ENCODE measurements at regions not wholly inside any gene's neighbourhood (a gene's known extent, or its start where the extent isn't known, plus 50 kb on each side); places are given as distances from the start of the nearest gene placed in this dataset.

- ATAC-seq (ENCODE audit: insufficient read depth, low read depth) = no peak
- TF ChIP-seq EZH2 (IDR thresholded peaks at IDR 0.05; ENCODE audit: borderline replicate concordance, low read depth, low read length, severe bottlenecking) (no peak), CTCF (IDR thresholded peaks at IDR 0.05; ENCODE audit: borderline replicate concordance, extremely low read depth, low read length, poor library complexity, severe bottlenecking) (no peak)
- no peak overlapping the region for H3K9ac ChIP-seq (ENCODE audit: low read depth, low read length)
Measured at GRCh38 chr14:51431741-51432140, 191.7 kb downstream of the TMX1 start.

GRCh38 chr14:51432302-51432948 lies 192.4 kb downstream of the TMX1 start:
- H3K27me3 ChIP-seq (ENCODE audit: insufficient read depth, low read length, poor library complexity) = no peaks in the 10 kb centered on the region
- no peaks in the 10 kb centered on the region for H3K4me1 ChIP-seq (ENCODE audit: insufficient read depth, low read length)
- TF ChIP-seq CTCF (IDR thresholded peaks at IDR 0.05; ENCODE audit: borderline replicate concordance, extremely low read depth, low read length, poor library complexity, severe bottlenecking) (no peak), EZH2 (IDR thresholded peaks at IDR 0.05; ENCODE audit: borderline replicate concordance, low read depth, low read length, severe bottlenecking) (no peak)
- ATAC-seq (ENCODE audit: insufficient read depth, low read depth) (no peak), DNase-seq (no peak)
- H3K4me3 ChIP-seq (ENCODE audit: low read depth in 1 of 2, low read length in 2 of 2) = no peak overlapping the region
- no peak overlapping the region for H3K27ac ChIP-seq (ENCODE audit: low read length)
- H3K36me3 ChIP-seq (ENCODE audit: insufficient read depth, low read length) = no peaks in the 10 kb centered on the region
- no peak overlapping the region for H3K4me2 ChIP-seq (ENCODE audit: insufficient read depth, low read length)
- no peaks in the 10 kb centered on the region for H3K79me2 ChIP-seq (ENCODE audit: insufficient read depth, low read length)
- H3K9me3 ChIP-seq (ENCODE audit: insufficient read depth, low read length, severe bottlenecking) = no peaks in the 10 kb centered on the region
- H2AFZ ChIP-seq (ENCODE audit: low read depth, low read length) = no peak overlapping the region
- H3K9ac ChIP-seq (ENCODE audit: low read depth, low read length) = no peak overlapping the region
- no peaks in the 10 kb centered on the region for H4K20me1 ChIP-seq (ENCODE audit: insufficient read depth, low read length)

More at GRCh38 chr14:51431741-51432140, 191.7 kb downstream of the TMX1 start:
- H3K4me1 ChIP-seq (ENCODE audit: insufficient read depth, low read length) = no peaks in the 10 kb centered on the region
- no peak overlapping the region for H3K27ac ChIP-seq (ENCODE audit: low read length)
- no peaks in the 10 kb centered on the region for H4K20me1 ChIP-seq (ENCODE audit: insufficient read depth, low read length)
- H3K4me3 ChIP-seq (ENCODE audit: low read depth in 1 of 2, low read length in 2 of 2) = no peak overlapping the region
- H3K4me2 ChIP-seq (ENCODE audit: insufficient read depth, low read length) = no peak overlapping the region
- H2AFZ ChIP-seq (ENCODE audit: low read depth, low read length) = no peak overlapping the region
- no peak for DNase-seq
- no peaks in the 10 kb centered on the region for H3K79me2 ChIP-seq (ENCODE audit: insufficient read depth, low read length)
- H3K9me3 ChIP-seq (ENCODE audit: insufficient read depth, low read length, severe bottlenecking) = no peaks in the 10 kb centered on the region
- H3K27me3 ChIP-seq (ENCODE audit: insufficient read depth, low read length, poor library complexity) = no peaks in the 10 kb centered on the region
- H3K36me3 ChIP-seq (ENCODE audit: insufficient read depth, low read length) = no peaks in the 10 kb centered on the region

GRCh38 chr14:51436630-51437029 lies 196.6 kb downstream of the TMX1 start:
- Histone ChIP-seq H3K27ac (ENCODE audit: low read length) (no peak overlapping the region), H3K4me1 (ENCODE audit: insufficient read depth, low read length) (no peaks in the 10 kb centered on the region), H3K4me3 (ENCODE audit: low read depth in 1 of 2, low read length in 2 of 2) (no peak overlapping the region), H3K9ac (ENCODE audit: low read depth, low read length) (no peak overlapping the region), H3K36me3 (ENCODE audit: insufficient read depth, low read length) (no peaks in the 10 kb centered on the region), H3K4me2 (ENCODE audit: insufficient read depth, low read length) (no peak overlapping the region), H3K27me3 (ENCODE audit: insufficient read depth, low read length, poor library complexity) (peaks cover 8% of the 10 kb centered on the region), H3K9me3 (ENCODE audit: insufficient read depth, low read length, severe bottlenecking) (no peaks in the 10 kb centered on the region), H3K79me2 (ENCODE audit: insufficient read depth, low read length) (no peaks in the 10 kb centered on the region), H4K20me1 (ENCODE audit: insufficient read depth, low read length) (no peaks in the 10 kb centered on the region), H2AFZ (ENCODE audit: low read depth, low read length) (no peak overlapping the region)
- ATAC-seq (ENCODE audit: insufficient read depth, low read depth) = no peak
- no peak for DNase-seq
- TF ChIP-seq EZH2 (IDR thresholded peaks at IDR 0.05; ENCODE audit: borderline replicate concordance, low read depth, low read length, severe bottlenecking) = no peak
- no peak for TF ChIP-seq CTCF (IDR thresholded peaks at IDR 0.05; ENCODE audit: borderline replicate concordance, extremely low read depth, low read length, poor library complexity, severe bottlenecking)
